H9 (cell line): ENCODE measurements at regions not wholly inside any gene's neighbourhood (a gene's known extent, or its start where the extent isn't known, plus 50 kb on each side); places are given as distances from the start of the nearest gene placed in this dataset.

ENCODE experiments used
- DNase-seq: peaks from one replicate; pipeline ENCODE4 v3.0.0-alpha.2; 2017
- H2AFZ ChIP-seq: one replicate; pipeline ENCODE4 v1.6.1; 2013; ENCODE audit warnings: mild to moderate bottlenecking, low read length, control low read depth, moderate library complexity
- H2AK5ac ChIP-seq: 2 replicates; pipeline ENCODE4 v1.6.1; 2013; ENCODE audit warnings: low read length, control low read depth, mixed read lengths; ENCODE audit not compliant: insufficient read length
- H2BK120ac ChIP-seq: one replicate; pipeline ENCODE4 v1.6.1; 2013; ENCODE audit warnings: low read depth, mild to moderate bottlenecking, low read length, control low read depth, inconsistent platforms; ENCODE audit not compliant: poor library complexity, severe bottlenecking
- H2BK12ac ChIP-seq: 2 replicates; pipeline ENCODE4 v1.6.1; 2013; ENCODE audit warnings: low read length, control low read depth, mixed read lengths, low read depth; ENCODE audit not compliant: insufficient read length
- H2BK15ac ChIP-seq: 2 replicates; pipeline ENCODE4 v1.6.1; 2013; ENCODE audit warnings: low read depth, low read length, control low read depth
- H2BK20ac ChIP-seq: one replicate; pipeline ENCODE4 v1.6.1; 2013; ENCODE audit warnings: low read depth, mild to moderate bottlenecking, low read length, control low read depth, inconsistent platforms; ENCODE audit not compliant: poor library complexity, severe bottlenecking
- H2BK5ac ChIP-seq: 2 replicates; pipeline ENCODE4 v1.6.1; 2013; ENCODE audit warnings: low read length, control low read depth, mixed read lengths; ENCODE audit not compliant: insufficient read length
- H3K14ac ChIP-seq: 2 replicates; pipeline ENCODE4 v1.6.1; 2013; ENCODE audit warnings: low read length, control low read depth; ENCODE audit not compliant: insufficient read depth
- H3K18ac ChIP-seq: 2 replicates; pipeline ENCODE4 v1.6.1; 2013; ENCODE audit warnings: low read depth, mild to moderate bottlenecking, mixed read lengths, low read length, control low read depth; ENCODE audit not compliant: insufficient read length
- H3K23ac ChIP-seq: 2 replicates; pipeline ENCODE4 v1.6.1; 2013; ENCODE audit warnings: low read length, control low read depth, mixed read lengths, low read depth; ENCODE audit not compliant: insufficient read length
- H3K23me2 ChIP-seq: 2 replicates; pipeline ENCODE4 v1.6.1; 2013; ENCODE audit warnings: low read depth, mild to moderate bottlenecking, mixed read lengths, low read length, control low read depth; ENCODE audit not compliant: insufficient read length, poor library complexity, severe bottlenecking
- H3K27ac ChIP-seq: 2 replicates; pipeline ENCODE4 v1.5.1; 2013; ENCODE audit warnings: low read length, control low read depth, mixed read lengths, low read depth; ENCODE audit not compliant: insufficient read length
- H3K27me3 ChIP-seq: 2 replicates; pipeline ENCODE4 v1.6.1; 2013; ENCODE audit warnings: low read length, control low read depth, inconsistent platforms; ENCODE audit not compliant: insufficient read depth
- H3K4ac ChIP-seq: 2 replicates; pipeline ENCODE4 v1.6.1; 2013; ENCODE audit warnings: low read depth, mild to moderate bottlenecking, control low read depth, inconsistent platforms, low read length, moderate library complexity
- H3K4me1 ChIP-seq: 2 replicates; pipeline ENCODE4 v1.6.1; 2013; ENCODE audit warnings: low read length, control low read depth, inconsistent platforms; ENCODE audit not compliant: insufficient read depth
- H3K4me2 ChIP-seq: 2 replicates; pipeline ENCODE4 v1.6.1; 2013; ENCODE audit warnings: low read length, control low read depth, mixed read lengths; ENCODE audit not compliant: insufficient read length, insufficient read depth
- H3K56ac ChIP-seq: 2 replicates; pipeline ENCODE4 v1.6.1; 2013; ENCODE audit warnings: low read depth, mild to moderate bottlenecking, mixed read lengths, low read length, control low read depth; ENCODE audit not compliant: insufficient read length
- H3K79me1 ChIP-seq: 2 replicates; pipeline ENCODE4 v1.6.1; 2013; ENCODE audit warnings: low read depth, mild to moderate bottlenecking, moderate library complexity, low read length, control low read depth, inconsistent platforms; ENCODE audit not compliant: insufficient read depth, poor library complexity, severe bottlenecking
- H3K79me2 ChIP-seq: 2 replicates; pipeline ENCODE4 v1.6.1; 2013; ENCODE audit warnings: low read length, control low read depth, inconsistent platforms; ENCODE audit not compliant: insufficient read depth
- H3K9ac ChIP-seq: 2 replicates; pipeline ENCODE4 v1.6.1; 2013; ENCODE audit warnings: low read length, control low read depth, mixed read lengths; ENCODE audit not compliant: insufficient read length; ENCODE audit errors: extremely low read depth
- H3K9me3 ChIP-seq: one replicate; pipeline ENCODE4 v1.6.1; 2013; ENCODE audit warnings: low read depth, low read length, inconsistent platforms; ENCODE audit not compliant: control insufficient read depth
- H3T11ph ChIP-seq: one replicate; pipeline ENCODE4 v1.6.1; 2013; ENCODE audit warnings: mild to moderate bottlenecking, low read length, control low read depth, inconsistent platforms
- H4K20me1 ChIP-seq: one replicate; pipeline ENCODE4 v1.6.1; 2013; ENCODE audit not compliant: control insufficient read depth, insufficient read length, insufficient read depth
- H4K5ac ChIP-seq: 2 replicates; pipeline ENCODE4 v1.6.1; 2013; ENCODE audit warnings: low read depth, mild to moderate bottlenecking, mixed read lengths, low read length, control low read depth; ENCODE audit not compliant: insufficient read length
- H4K8ac ChIP-seq: replicated peaks from 2 replicates; pipeline ENCODE4 v1.6.1; 2013; ENCODE audit warnings: low read length, control low read depth, mixed read lengths, low read depth; ENCODE audit not compliant: insufficient read length
- H4K91ac ChIP-seq: 2 replicates; pipeline ENCODE4 v1.6.1; 2013; ENCODE audit warnings: low read depth, mild to moderate bottlenecking, moderate library complexity, mixed read lengths, low read length, control low read depth; ENCODE audit not compliant: insufficient read length
- H3K27ac Mint-ChIP-seq, 3 experiments: 2 replicates in 2 of 3; 3 replicates in 1 of 3; pipeline ENCODE4 v1.8.0; 2020 to 2021; ENCODE audit warnings: mixed read lengths in 3 of 3, mild to moderate bottlenecking in 1 of 3, moderate library complexity in 1 of 3
- H3K27me3 Mint-ChIP-seq: 2 replicates; pipeline ENCODE4 v1.8.0; 2021; ENCODE audit warnings: low read depth, mild to moderate bottlenecking, moderate library complexity, mixed read lengths
- H3K36me3 Mint-ChIP-seq, 3 experiments: 2 replicates in 2 of 3; 3 replicates in 1 of 3; pipeline ENCODE4 v1.8.0; 2020 to 2021; ENCODE audit warnings: low read depth in 3 of 3, mixed read lengths in 3 of 3; ENCODE audit not compliant: insufficient read depth in 1 of 3
- H3K4me1 Mint-ChIP-seq, 2 experiments: 2 replicates each; pipeline ENCODE4 v1.8.0; 2020; ENCODE audit warnings: mixed read lengths in 2 of 2
- H3K4me3 Mint-ChIP-seq, 2 experiments: 2 replicates in 1 of 2; 3 replicates in 1 of 2; pipeline ENCODE4 v1.8.0; 2020 to 2021; ENCODE audit warnings: mild to moderate bottlenecking in 2 of 2, mixed read lengths in 2 of 2, moderate library complexity in 1 of 2
- H3K9me3 Mint-ChIP-seq, 2 experiments: 2 replicates in 1 of 2; 3 replicates in 1 of 2; pipeline ENCODE4 v1.8.0; 2020; ENCODE audit warnings: mild to moderate bottlenecking in 2 of 2, mixed read lengths in 2 of 2, moderate library complexity in 1 of 2
- TF ChIP-seq, protein P1 (sequence below): fragments of 200-600 bp; sonication (generic); conservative IDR thresholded peaks from 3 replicates; pipeline ENCODE4 v1.8.0; 2021; ENCODE audit warnings: antibody characterized with exemption, mild to moderate bottlenecking

DNA sequence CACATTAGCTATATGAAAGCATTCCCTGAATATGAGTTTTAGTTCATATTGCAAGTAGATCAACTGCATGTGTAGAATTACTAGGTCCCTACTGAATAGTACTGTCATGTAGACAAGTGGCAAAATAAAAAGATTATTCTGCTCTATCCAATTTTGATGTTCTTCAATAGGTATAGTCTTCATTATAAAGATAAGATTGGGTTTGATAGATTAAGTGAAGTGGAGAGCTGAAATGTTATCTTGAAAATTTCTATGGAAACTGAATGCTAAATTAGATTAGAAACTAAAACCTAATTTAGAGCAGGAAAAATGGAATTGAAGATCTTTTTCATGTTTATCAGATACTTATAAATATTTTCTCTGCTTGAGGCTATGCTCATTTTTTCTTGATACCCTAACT, 1610.0 kb downstream of the BRINP3 start:
- Histone ChIP-seq H3K27me3 (no peaks in the 10 kb centered on the region), H2AFZ (no peak overlapping the region), H2AK5ac (no peak overlapping the region), H3K79me1 (no peaks in the 10 kb centered on the region), H4K8ac (no peak overlapping the region), H3K79me2 (no peaks in the 10 kb centered on the region), H3K27ac (no peak overlapping the region), H2BK15ac (no peak overlapping the region), H3K9ac (no peak overlapping the region), H3T11ph (no peak overlapping the region), H3K4ac (no peak overlapping the region), H2BK20ac (no peak overlapping the region), H3K4me2 (no peak overlapping the region), H3K18ac (no peak overlapping the region), H3K23ac (no peak overlapping the region), H3K14ac (no peak overlapping the region), H3K56ac (no peak overlapping the region), H3K23me2 (no peaks in the 10 kb centered on the region), H4K5ac (no peak overlapping the region), H3K4me1 (no peaks in the 10 kb centered on the region), H4K20me1 (no peaks in the 10 kb centered on the region), H2BK120ac (no peak overlapping the region), H3K9me3 (no peaks in the 10 kb centered on the region), H4K91ac (no peak overlapping the region), H2BK12ac (no peak overlapping the region), H2BK5ac (no peak overlapping the region)
- TF ChIP-seq, protein P1, sequence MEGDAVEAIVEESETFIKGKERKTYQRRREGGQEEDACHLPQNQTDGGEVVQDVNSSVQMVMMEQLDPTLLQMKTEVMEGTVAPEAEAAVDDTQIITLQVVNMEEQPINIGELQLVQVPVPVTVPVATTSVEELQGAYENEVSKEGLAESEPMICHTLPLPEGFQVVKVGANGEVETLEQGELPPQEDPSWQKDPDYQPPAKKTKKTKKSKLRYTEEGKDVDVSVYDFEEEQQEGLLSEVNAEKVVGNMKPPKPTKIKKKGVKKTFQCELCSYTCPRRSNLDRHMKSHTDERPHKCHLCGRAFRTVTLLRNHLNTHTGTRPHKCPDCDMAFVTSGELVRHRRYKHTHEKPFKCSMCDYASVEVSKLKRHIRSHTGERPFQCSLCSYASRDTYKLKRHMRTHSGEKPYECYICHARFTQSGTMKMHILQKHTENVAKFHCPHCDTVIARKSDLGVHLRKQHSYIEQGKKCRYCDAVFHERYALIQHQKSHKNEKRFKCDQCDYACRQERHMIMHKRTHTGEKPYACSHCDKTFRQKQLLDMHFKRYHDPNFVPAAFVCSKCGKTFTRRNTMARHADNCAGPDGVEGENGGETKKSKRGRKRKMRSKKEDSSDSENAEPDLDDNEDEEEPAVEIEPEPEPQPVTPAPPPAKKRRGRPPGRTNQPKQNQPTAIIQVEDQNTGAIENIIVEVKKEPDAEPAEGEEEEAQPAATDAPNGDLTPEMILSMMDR, result no peak
- no peaks in the 10 kb centered on the region for H3K9me3 Mint-ChIP-seq
- DNase-seq, result no peak
- H3K27ac Mint-ChIP-seq, result no peak overlapping the region
- no peaks in the 10 kb centered on the region for H3K4me1 Mint-ChIP-seq
- H3K27me3 Mint-ChIP-seq, result no peaks in the 10 kb centered on the region
- H3K4me3 Mint-ChIP-seq, result no peak overlapping the region
- H3K36me3 Mint-ChIP-seq, result no peaks in the 10 kb centered on the region
